GM15510 (cell line): ENCODE measurements at regions not wholly inside any gene's neighbourhood (a gene's known extent, or its start where the extent isn't known, plus 50 kb on each side); places are given as distances from the start of the nearest gene placed in this dataset.

Source experiments
- POLR2A ChIP-seq: IDR thresholded peaks from 3 replicates; pipeline ENCODE4 v1.6.1; 2011; ENCODE audit warnings: borderline replicate concordance; ENCODE audit not compliant: insufficient read length; ENCODE audit errors: extremely low read depth

GRCh38 chr20:53829724-53830521, 236.3 kb upstream of the ZNF217 start:
- TF ChIP-seq POLR2A, result peak; percentile 17

DNA sequence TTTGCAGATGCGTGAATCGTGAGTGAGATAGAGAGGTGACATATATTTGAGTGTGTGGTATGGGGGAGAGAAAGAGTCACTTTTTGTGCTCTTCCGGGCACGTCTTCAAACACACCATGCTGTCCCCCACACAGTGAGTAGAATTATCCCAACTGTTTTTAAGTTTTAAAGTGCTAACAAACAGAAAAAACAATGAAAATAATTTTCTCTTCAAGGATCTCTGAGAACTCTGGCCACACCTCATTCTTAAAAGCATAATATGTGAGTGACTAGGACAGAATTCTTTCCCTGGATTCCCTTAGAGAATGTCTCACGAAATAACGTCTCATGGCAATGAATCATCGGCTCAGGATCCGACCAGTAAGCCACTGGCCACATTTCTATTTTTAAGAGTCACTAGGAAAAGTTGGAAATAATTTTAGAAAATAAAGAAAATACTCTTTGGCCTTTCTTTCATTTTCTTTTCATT, 235.7 kb upstream of the ZNF217 start:
- no peak for TF ChIP-seq POLR2A

DNA sequence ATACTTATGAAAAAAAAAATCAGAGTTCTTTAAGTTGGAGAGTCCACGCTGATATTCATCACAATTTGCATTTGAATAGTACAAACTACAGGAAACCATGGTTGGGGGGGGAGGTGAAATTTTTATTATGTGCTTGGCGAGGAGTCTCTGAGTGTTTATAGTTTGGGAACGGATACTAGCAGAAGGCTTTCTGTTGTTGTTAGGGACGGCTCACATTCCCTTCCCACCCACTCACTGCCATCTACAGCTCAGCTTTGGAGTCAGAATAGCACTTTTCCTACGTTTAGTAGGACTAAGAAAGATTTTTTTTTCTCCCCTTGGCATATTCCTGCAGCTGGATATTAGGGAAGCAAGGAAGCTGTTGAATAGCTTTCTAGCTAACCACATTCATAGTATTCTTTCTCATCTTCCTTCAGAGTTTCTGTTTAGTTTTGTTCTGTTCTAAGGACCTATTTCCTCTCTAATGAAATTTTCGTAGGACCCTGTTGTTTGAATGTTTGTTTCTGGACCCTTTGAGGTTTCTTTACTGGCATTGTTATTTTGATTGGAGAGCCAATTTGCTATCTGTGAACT, 235.1 kb upstream of the ZNF217 start:
- TF ChIP-seq POLR2A, result no peak

DNA sequence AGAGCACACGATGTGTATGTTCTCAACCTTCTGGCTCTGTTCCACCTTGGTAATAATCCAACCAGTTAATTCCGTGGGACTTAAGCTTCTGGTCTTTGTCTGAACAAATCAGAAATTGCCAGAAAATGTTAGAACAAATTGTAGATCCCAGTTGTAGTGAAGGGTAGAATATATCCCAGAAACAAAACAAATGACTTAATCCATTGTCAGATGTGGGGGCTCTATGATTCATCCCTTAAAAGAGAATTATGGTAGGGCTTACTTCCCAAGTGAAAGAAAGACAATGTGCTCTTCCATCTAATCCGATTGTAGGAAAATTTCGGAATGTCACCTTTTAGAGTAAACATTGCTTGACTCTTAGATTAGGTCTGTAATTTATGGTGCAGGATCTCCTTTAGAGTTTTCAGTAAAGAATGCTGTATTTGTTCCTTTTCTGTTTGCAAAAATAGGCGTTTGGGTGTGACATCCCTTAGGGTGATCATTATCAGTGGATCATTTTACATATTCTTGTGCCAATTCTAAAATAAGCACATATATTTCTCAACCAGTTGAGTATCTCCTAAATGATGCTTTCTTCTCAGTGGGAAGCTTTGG, 234.5 kb upstream of the ZNF217 start:
- TF ChIP-seq POLR2A, result no peak

DNA sequence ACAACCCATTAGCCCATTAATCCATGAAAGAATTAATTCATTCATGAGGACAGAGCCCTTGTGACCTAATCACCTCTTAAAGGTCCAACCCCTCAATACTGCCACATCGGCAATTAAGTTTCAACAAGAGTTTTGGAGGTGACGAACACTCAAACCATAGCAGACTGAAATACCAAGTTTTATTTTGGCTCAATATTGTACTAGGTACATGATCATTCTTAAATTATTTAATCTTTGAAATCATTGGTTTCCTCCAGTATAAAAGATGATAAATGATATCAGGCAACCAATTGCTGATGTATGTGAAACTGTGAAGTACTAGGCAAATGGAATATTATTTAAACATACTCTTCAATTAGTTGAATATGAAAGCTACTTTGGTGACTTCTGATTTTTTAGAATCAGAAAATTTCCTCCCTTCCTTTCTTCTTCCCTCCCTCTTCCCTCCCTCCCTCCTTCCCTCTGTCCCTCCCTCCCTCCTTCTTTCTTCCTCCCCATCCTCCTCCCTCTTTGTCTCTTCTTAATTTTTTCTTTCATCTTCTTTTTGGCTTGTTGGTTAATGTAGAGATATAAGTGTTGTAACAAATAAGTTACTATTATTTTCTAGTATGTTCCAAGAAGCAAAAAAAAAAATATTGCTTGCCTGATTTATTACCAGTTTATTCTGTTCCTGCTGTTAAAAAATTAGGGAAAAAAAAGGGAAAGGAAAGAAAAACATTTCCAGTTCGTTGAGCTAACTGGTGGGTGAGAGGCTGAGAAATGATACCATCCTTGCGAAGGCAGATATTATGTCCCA, 233.9 kb upstream of the ZNF217 start:
- no peak for TF ChIP-seq POLR2A

DNA sequence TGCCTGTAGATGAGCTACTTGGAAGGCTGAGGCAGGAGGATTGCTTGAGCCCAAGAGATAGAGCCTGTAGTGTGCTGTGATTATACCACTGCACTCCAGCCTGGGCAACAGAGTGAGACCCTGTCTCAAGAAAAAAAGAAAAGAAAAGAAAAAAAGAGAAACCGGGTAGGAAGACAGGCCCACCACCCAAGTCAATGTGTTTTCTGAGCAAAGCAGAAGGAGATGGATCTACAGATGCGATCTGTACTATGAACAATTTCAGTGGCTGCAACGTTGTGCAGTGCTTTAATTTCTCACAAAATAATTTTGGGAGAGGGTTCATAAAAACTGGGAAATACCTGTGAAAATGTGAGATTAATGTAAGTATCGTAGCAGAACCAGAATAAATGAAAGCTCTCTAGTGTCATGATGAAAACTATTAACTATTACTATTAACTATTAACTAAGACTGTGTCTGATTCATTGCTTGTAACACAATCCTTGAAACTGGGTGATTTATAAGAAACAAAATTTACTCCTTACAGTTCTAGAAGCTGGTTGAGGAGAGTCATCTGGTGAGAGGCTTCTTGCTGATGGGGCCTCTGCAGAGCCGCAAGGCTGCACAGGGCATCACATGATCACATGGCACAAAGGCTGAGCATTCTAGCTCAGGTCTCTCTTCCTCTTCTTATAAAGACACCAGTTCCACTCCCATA, 233.1 kb upstream of the ZNF217 start:
- TF ChIP-seq POLR2A, result no peak

DNA sequence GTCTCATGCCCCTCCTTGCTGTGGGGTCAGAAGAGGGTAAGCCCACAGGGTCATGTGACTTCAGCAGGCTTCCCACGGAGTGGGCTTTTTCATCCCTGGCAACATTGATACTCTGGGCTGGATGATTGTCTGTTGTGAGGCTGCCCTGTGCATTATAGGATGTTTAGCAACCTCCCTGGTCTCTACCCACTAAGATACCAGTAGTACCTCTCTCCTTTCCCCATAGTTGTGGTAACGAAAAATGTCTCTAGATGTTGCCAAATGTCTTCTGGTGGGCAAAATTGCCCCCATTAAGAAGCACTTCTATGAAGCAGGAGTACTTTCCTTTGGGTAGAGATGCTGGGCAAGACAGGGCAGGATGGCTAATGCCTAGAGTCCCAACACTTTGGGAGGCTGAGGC, 232.5 kb upstream of the ZNF217 start:
- no peak for TF ChIP-seq POLR2A

DNA sequence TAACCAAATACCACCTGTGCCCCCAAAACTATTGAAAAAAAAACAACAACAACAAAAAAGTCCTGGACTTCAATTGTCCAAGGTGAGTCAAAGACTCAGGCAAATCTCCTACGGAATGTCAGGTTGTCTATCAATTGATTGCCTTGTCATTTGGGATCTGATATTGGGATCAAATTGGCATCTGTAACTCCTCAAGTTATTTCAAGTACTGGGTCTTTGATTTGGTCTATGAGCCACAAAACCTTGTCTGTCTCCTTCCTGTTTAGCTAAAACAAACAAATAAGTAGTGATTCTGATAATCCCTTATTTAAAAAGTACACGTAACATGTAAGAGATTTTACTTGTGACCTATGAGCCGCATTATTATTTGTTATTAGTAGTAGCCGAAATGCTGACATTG, 231.6 kb upstream of the ZNF217 start:
- no peak for TF ChIP-seq POLR2A

DNA sequence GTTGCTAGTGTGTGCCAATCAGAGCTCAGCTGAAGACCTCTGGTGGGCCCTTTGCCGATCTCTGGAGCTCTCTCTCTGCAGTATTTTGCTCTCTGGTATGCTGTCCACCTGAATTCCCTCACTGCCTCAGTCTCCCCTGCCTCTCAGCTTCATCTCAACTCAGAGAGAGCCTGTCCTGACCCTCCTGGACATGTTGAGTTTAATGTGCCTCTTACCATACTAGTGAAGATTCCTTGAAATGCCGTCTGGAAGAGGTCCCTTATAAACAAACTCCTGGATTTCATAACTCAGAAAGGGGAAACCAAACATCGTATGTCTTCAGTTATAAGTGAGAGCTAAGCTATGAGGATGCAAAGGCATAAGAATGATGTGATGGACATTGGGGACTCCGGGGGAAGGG, 231.1 kb upstream of the ZNF217 start:
- no peak for TF ChIP-seq POLR2A

GRCh38 chr20:53823121-53823764, 229.6 kb upstream of the ZNF217 start:
- TF ChIP-seq POLR2A, result no peak

DNA sequence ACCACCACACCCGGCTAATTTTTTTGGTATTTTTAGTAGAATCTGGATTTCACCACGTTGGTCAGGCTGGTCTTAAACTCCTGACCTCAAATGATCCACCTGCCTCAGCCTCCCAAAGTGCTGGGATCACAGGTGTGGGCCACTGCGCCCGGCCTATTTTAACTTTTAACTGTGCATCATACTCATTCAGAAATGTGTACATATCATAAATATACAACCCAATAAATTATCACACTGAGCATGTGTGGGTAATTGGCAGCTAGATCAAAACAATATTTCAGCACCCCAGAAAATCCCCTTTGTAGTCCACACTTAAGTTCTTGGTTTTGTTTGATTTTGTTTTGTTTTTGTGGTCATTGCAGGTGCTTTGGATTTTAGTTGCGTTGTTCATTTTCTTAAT, 228.9 kb upstream of the ZNF217 start:
- TF ChIP-seq POLR2A, result no peak

GRCh38 chr20:53819973-53820451, 226.4 kb upstream of the ZNF217 start:
- TF ChIP-seq POLR2A, result no peak

DNA sequence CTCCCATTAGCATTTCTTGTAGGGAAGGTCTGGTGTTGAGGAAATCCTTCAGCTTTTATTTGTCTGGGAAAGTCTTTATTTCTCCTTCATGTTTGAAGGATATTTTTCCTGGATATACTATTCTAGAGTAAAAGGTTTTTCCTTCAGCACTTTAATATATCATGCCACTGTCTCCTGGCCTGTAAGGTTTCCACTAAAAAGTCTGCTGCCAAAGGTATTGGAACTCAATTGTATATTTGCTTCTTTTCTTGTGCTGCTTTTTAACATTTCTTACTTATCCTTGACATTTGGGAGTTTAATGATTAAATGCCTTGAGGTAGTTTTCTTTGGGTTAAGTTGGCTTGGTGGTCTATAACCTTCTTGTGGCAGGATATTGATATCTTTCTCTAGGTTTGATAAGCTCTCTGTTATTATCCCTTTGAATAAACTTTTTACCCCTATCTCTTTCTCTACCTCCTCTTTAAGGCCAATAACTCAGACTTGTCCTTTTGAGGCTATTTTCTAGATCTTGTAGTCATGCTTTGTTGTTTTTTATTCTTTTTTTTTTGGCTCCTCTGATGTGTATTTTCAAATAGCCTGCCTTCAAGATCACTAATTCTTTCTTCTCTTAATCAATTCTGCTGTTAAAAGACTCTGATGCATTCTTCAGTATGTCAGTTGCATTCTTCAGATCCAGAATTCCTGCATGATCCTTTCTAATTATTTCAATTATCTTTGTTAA, 225.0 kb upstream of the ZNF217 start:
- TF ChIP-seq POLR2A, result no peak
